Tibial nerve (tissue), 3 donors: ENCODE measurements at regions not wholly inside any gene's neighbourhood (a gene's known extent, or its start where the extent isn't known, plus 50 kb on each side); places are given as distances from the start of the nearest gene placed in this dataset.

Experiments used
- POLR2A ChIP-seq, 2 donors: fragments of 450-650 bp; IDR thresholded peaks; one replicate each; pipeline ENCODE4 v1.6.1; 2017; ENCODE audit warnings: antibody characterized with exemption in 2 of 2, mild to moderate bottlenecking in 2 of 2, moderate library complexity in 2 of 2
- TF ChIP-seq, protein P1 (sequence below), 5 experiments: fragments of 200-600 bp in 3 of 5; fragments of 450-650 bp in 2 of 5; sonication (generic) in 3 of 5; IDR thresholded peaks; one replicate each; pipeline ENCODE4 v1.5.1; 2016 to 2019; ENCODE audit warnings: antibody characterized with exemption in 5 of 5, mild to moderate bottlenecking in 3 of 5, moderate library complexity in 2 of 5

DNA sequence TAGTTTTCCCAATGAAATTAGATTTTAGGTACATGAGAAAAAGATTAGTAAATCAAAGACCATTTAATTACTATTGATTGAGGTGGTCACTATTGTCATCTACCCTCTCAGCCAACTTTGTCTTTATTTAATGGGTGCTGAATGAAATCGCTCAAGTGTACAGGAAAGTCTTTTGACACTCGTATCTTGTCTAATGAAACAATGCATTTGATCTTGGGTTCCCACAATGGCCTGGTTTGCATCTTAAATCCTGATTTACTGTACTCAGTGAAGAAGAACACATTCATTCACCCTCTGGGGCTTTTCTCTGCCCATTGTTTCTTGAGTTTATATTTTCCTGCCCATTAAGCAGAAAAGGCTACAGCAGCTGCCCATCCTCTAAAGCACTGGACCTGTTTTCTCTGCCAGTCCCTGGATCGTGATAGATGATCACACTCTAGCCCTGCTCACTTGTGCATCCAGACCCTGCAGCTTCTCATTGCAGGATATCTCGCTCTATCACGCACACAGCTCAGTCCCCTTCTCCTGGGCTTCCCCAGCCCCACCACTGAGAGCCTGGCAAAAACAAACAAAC lies 1369.3 kb downstream of the AACS start:
- TF ChIP-seq, protein P1, sequence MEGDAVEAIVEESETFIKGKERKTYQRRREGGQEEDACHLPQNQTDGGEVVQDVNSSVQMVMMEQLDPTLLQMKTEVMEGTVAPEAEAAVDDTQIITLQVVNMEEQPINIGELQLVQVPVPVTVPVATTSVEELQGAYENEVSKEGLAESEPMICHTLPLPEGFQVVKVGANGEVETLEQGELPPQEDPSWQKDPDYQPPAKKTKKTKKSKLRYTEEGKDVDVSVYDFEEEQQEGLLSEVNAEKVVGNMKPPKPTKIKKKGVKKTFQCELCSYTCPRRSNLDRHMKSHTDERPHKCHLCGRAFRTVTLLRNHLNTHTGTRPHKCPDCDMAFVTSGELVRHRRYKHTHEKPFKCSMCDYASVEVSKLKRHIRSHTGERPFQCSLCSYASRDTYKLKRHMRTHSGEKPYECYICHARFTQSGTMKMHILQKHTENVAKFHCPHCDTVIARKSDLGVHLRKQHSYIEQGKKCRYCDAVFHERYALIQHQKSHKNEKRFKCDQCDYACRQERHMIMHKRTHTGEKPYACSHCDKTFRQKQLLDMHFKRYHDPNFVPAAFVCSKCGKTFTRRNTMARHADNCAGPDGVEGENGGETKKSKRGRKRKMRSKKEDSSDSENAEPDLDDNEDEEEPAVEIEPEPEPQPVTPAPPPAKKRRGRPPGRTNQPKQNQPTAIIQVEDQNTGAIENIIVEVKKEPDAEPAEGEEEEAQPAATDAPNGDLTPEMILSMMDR (IDR thresholded peaks at IDR 0.05): no peak
- no peak for TF ChIP-seq POLR2A (IDR thresholded peaks at IDR 0.05)
